Neural cell (in vitro differentiated cells): ENCODE measurements at regions not wholly inside any gene's neighbourhood (a gene's known extent, or its start where the extent isn't known, plus 50 kb on each side); places are given as distances from the start of the nearest gene placed in this dataset.

Experiments used
- H2AFZ ChIP-seq: fragments of 200-600, 300-800 bp; sonication (generic), shearing (Covaris generic); 2 replicates; pipeline ENCODE4 v1.6.0; 2014; ENCODE audit warnings: low read depth, mild to moderate bottlenecking, antibody characterized with exemption, low read length, moderate library complexity
- H3F3A ChIP-seq: fragments of 200-600 bp; shearing (Covaris generic); 2 replicates; pipeline ENCODE4 v1.6.1; 2016; ENCODE audit warnings: mild to moderate bottlenecking, moderate library complexity, mixed read lengths, antibody characterized with exemption, low read length; ENCODE audit not compliant: insufficient read depth, poor library complexity, severe bottlenecking
- H3K27ac ChIP-seq: fragments of 200-600, 300-800 bp; sonication (generic), shearing (Covaris generic); 2 replicates; pipeline ENCODE4 v1.5.1; 2014; ENCODE audit warnings: mild to moderate bottlenecking, low read length, moderate library complexity
- H3K27me3 ChIP-seq: fragments of 300-800, 200-600 bp; sonication (generic), shearing (Covaris generic); 2 replicates; pipeline ENCODE4 v1.6.0; 2014; ENCODE audit warnings: mild to moderate bottlenecking, low read depth, low read length, moderate library complexity; ENCODE audit not compliant: insufficient read depth
- H3K36me3 ChIP-seq: fragments of 300-800, 200-600 bp; sonication (generic), shearing (Covaris generic); 2 replicates; pipeline ENCODE4 v1.5.1; 2014; ENCODE audit warnings: mild to moderate bottlenecking, antibody characterized with exemption, low read length, moderate library complexity; ENCODE audit not compliant: insufficient read depth
- H3K4me2 ChIP-seq: fragments of 300-800, 200-600 bp; sonication (generic), shearing (Covaris generic); 2 replicates; pipeline ENCODE4 v1.6.0; 2014; ENCODE audit warnings: mild to moderate bottlenecking, low read length
- H3K4me3 ChIP-seq: fragments of 300-800, 200-600 bp; sonication (generic), shearing (Covaris generic); 2 replicates; pipeline ENCODE4 v1.5.1; 2014; ENCODE audit warnings: mild to moderate bottlenecking, low read length, moderate library complexity
- H3K79me2 ChIP-seq: fragments of 200-600 bp; shearing (Covaris generic); replicated peaks from 2 replicates; pipeline ENCODE4 v1.6.0; 2014; ENCODE audit warnings: mild to moderate bottlenecking, low read length, moderate library complexity; ENCODE audit not compliant: insufficient read depth
- H3K9ac ChIP-seq: fragments of 300-800, 200-600 bp; sonication (generic), shearing (Covaris generic); 2 replicates; pipeline ENCODE4 v1.6.1; 2016; ENCODE audit warnings: mild to moderate bottlenecking, low read length, mixed read lengths
- H3K9me2 ChIP-seq: fragments of 200-600 bp; shearing (Covaris generic); 2 replicates; pipeline ENCODE4 v1.6.1; 2016; ENCODE audit warnings: mild to moderate bottlenecking, low read length, mixed read lengths; ENCODE audit not compliant: insufficient read depth
- H3K9me3 ChIP-seq: fragments of 200-600, 300-800 bp; sonication (generic), shearing (Covaris generic); 2 replicates; pipeline ENCODE4 v1.6.1; 2016; ENCODE audit warnings: mild to moderate bottlenecking, mixed run types, low read length, moderate library complexity, mixed read lengths
- H4K20me1 ChIP-seq: fragments of 200-600 bp; shearing (Covaris generic); 2 replicates; pipeline ENCODE4 v1.6.1; 2016; ENCODE audit warnings: mild to moderate bottlenecking, mixed run types; ENCODE audit not compliant: insufficient read depth
- CTCF ChIP-seq: fragments of 450-650 bp; IDR thresholded peaks from 2 replicates; pipeline ENCODE4 v1.5.1; 2014; ENCODE audit warnings: antibody characterized with exemption, mild to moderate bottlenecking, moderate library complexity; ENCODE audit not compliant: poor library complexity, severe bottlenecking
- EP300 ChIP-seq: fragments of 450-650 bp; conservative IDR thresholded peaks from 2 replicates; pipeline ENCODE4 v1.6.1; 2014; ENCODE audit warnings: antibody characterized with exemption, mild to moderate bottlenecking, moderate library complexity; ENCODE audit not compliant: poor library complexity, severe bottlenecking
- EZH2 ChIP-seq: fragments of 200-600, 300-800 bp; shearing (Covaris generic), sonication (generic); IDR thresholded peaks from 2 replicates; pipeline ENCODE4 v1.6.1; 2014; ENCODE audit warnings: antibody characterized with exemption, low read length, borderline replicate concordance, mild to moderate bottlenecking; ENCODE audit not compliant: insufficient read depth, poor library complexity, severe bottlenecking
- MXI1 ChIP-seq: fragments of 450-650 bp; conservative IDR thresholded peaks from 2 replicates; pipeline ENCODE4 v1.6.1; 2014; ENCODE audit warnings: antibody characterized with exemption, mild to moderate bottlenecking; ENCODE audit not compliant: poor library complexity, severe bottlenecking
- POLR2AphosphoS5 ChIP-seq: IDR thresholded peaks from 2 replicates; pipeline ENCODE4 v1.6.1; 2012
- RAD21 ChIP-seq: fragments of 450-650 bp; conservative IDR thresholded peaks from 2 replicates; pipeline ENCODE4 v1.6.1; 2014; ENCODE audit warnings: antibody characterized with exemption, mild to moderate bottlenecking, moderate library complexity
- REST ChIP-seq: IDR thresholded peaks from 2 replicates; pipeline ENCODE4 v1.6.1; 2012; ENCODE audit warnings: borderline replicate concordance
- SMC3 ChIP-seq: fragments of 450-650 bp; conservative IDR thresholded peaks from 2 replicates; pipeline ENCODE4 v1.6.1; 2014; ENCODE audit warnings: antibody characterized with exemption, mild to moderate bottlenecking, moderate library complexity; ENCODE audit not compliant: poor library complexity
- TAF1 ChIP-seq: IDR thresholded peaks from 2 replicates; pipeline ENCODE4 v1.6.1; 2012; ENCODE audit warnings: low read depth

- TF ChIP-seq RAD21 (no peak), EP300 (no peak), TAF1 (no peak), REST (no peak), CTCF (no peak), POLR2AphosphoS5 (no peak), MXI1 (no peak), EZH2 (no peak), SMC3 (no peak)
- no peaks in the 10 kb centered on the region for H3K9me2 ChIP-seq
- H3K79me2 ChIP-seq: no peaks in the 10 kb centered on the region
- no peak overlapping the region for H3K9ac ChIP-seq
- H3K27me3 ChIP-seq: no peaks in the 10 kb centered on the region
- no peaks in the 10 kb centered on the region for H3K36me3 ChIP-seq
- no peaks in the 10 kb centered on the region for H4K20me1 ChIP-seq
- no peak overlapping the region for H3K4me3 ChIP-seq
- no peak overlapping the region for H3K4me2 ChIP-seq
- H2AFZ ChIP-seq: no peak overlapping the region
- no peak overlapping the region for H3K27ac ChIP-seq
- H3K9me3 ChIP-seq: no peaks in the 10 kb centered on the region
- H3F3A ChIP-seq: no peaks in the 10 kb centered on the region
These were observed 538.7 kb upstream of the PABPC4L start for GRCh38 chr4:134740290-134740689.

GRCh38 chr4:134735901-134736300 lies 534.3 kb upstream of the PABPC4L start:
- H3F3A ChIP-seq: no peaks in the 10 kb centered on the region
- H3K27ac ChIP-seq: no peak overlapping the region
- H3K27me3 ChIP-seq: no peaks in the 10 kb centered on the region
- H3K79me2 ChIP-seq: no peaks in the 10 kb centered on the region
- no peaks in the 10 kb centered on the region for H3K36me3 ChIP-seq
- H3K4me2 ChIP-seq: no peak overlapping the region
- TF ChIP-seq SMC3: no peak
- TF ChIP-seq RAD21: no peak
- TF ChIP-seq TAF1: no peak
- TF ChIP-seq REST: no peak
- TF ChIP-seq CTCF: no peak
- TF ChIP-seq EZH2: no peak
- no peak for TF ChIP-seq EP300
- TF ChIP-seq MXI1: no peak
- no peak for TF ChIP-seq POLR2AphosphoS5
- no peaks in the 10 kb centered on the region for H3K9me3 ChIP-seq
- H3K9ac ChIP-seq: no peak overlapping the region
- H3K9me2 ChIP-seq: no peaks in the 10 kb centered on the region
- H2AFZ ChIP-seq: no peak overlapping the region
- no peaks in the 10 kb centered on the region for H4K20me1 ChIP-seq
- no peak overlapping the region for H3K4me3 ChIP-seq
